ENCODE measurements at regions not wholly inside any gene's neighbourhood (a gene's known extent, or its start where the extent isn't known, plus 50 kb on each side); places are given as distances from the start of the nearest gene placed in this dataset.
"Not testable (repeated sequence)": the region's sequence is repeated elsewhere in the genome, so short reads cannot be mapped to it uniquely, and the experiment has no call there.

GRCh38 chr1:117314951-117315350 lies 52.3 kb upstream of the MAN1A2 start:
- H3K27ac ChIP-seq; DNase-seq; H3K4me3 ChIP-seq; H3K9me3 ChIP-seq; H3K27me3 ChIP-seq; intact Hi-C loops (cut with DNase I; ENCODE audit: low total_unique reads); H3K36me3 ChIP-seq; H3K4me1 ChIP-seq: not testable (repeated sequence)

GRCh38 chr1:117313555-117313954 lies 53.7 kb upstream of the MAN1A2 start:
- Histone ChIP-seq H3K36me3 (no peaks in the 10 kb centered on the region), H3K27me3 (no peaks in the 10 kb centered on the region)

GRCh38 chr1:117312453-117313138 lies 54.7 kb upstream of the MAN1A2 start:
- DNase-seq: no peak
- H3K4me1 ChIP-seq: no peaks in the 10 kb centered on the region
- H3K27me3 ChIP-seq: no peaks in the 10 kb centered on the region
- H3K36me3 ChIP-seq: no peaks in the 10 kb centered on the region
- H3K4me3 ChIP-seq: no peak overlapping the region
- H3K9me3 ChIP-seq: no peaks in the 10 kb centered on the region
- H3K27ac ChIP-seq: no peak overlapping the region
- intact Hi-C loops (cut with DNase I; ENCODE audit: low total_unique reads): no loop called here
- no peak for TF ChIP-seq POLR2A (IDR thresholded peaks at IDR 0.05)
- TF ChIP-seq, protein P1, sequence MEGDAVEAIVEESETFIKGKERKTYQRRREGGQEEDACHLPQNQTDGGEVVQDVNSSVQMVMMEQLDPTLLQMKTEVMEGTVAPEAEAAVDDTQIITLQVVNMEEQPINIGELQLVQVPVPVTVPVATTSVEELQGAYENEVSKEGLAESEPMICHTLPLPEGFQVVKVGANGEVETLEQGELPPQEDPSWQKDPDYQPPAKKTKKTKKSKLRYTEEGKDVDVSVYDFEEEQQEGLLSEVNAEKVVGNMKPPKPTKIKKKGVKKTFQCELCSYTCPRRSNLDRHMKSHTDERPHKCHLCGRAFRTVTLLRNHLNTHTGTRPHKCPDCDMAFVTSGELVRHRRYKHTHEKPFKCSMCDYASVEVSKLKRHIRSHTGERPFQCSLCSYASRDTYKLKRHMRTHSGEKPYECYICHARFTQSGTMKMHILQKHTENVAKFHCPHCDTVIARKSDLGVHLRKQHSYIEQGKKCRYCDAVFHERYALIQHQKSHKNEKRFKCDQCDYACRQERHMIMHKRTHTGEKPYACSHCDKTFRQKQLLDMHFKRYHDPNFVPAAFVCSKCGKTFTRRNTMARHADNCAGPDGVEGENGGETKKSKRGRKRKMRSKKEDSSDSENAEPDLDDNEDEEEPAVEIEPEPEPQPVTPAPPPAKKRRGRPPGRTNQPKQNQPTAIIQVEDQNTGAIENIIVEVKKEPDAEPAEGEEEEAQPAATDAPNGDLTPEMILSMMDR (IDR thresholded peaks at IDR 0.05): peak in 3 of 4 experiments; percentile 16 to 41 (median 34)

More at GRCh38 chr1:117313555-117313954, 53.7 kb upstream of the MAN1A2 start:
- TF ChIP-seq, protein P1 (IDR thresholded peaks at IDR 0.05): no peak
- no peak for TF ChIP-seq POLR2A (IDR thresholded peaks at IDR 0.05)
- DNase-seq: no peak
- Histone ChIP-seq H3K4me1 (no peaks in the 10 kb centered on the region), H3K9me3 (no peaks in the 10 kb centered on the region), H3K4me3 (no peak overlapping the region), H3K27ac (no peak overlapping the region)
- intact Hi-C loops (cut with DNase I; ENCODE audit: low total_unique reads): no loop called here

- H3K27ac ChIP-seq: no peak overlapping the region
- no peaks in the 10 kb centered on the region for H3K4me1 ChIP-seq
- TF ChIP-seq POLR2A (IDR thresholded peaks at IDR 0.05): no peak
- TF ChIP-seq, protein P1 (IDR thresholded peaks at IDR 0.05): no peak
- H3K4me3 ChIP-seq: no peak overlapping the region
- no peaks in the 10 kb centered on the region for H3K36me3 ChIP-seq
- no peak for DNase-seq
- intact Hi-C loops (cut with DNase I; ENCODE audit: low total_unique reads): no loop called here
- no peaks in the 10 kb centered on the region for H3K9me3 ChIP-seq
- no peaks in the 10 kb centered on the region for H3K27me3 ChIP-seq
These were observed 58.8 kb upstream of the MAN1A2 start for GRCh38 chr1:117308311-117308916.

DNA sequence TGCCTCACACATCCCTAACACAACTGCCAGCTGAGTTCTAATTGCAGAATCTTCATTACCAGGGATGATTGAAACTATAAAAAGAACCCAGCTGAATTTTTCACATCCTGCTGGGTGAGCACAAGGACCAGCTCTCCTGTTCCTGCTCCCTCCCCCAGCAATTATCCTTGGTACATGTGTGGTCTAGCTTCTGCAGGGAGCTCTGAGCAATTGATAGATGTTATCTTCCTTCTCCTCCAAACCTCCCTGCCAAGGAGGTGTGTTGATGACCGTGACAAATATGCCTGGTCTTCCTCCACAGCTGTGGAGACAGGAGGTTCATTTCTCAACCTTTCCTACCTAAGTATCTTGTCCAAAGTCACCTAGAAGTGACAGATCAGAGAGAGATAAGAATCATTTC lies 65.3 kb upstream of the MAN1A2 start:
- H3K4me3 ChIP-seq: no peak overlapping the region
- H3K4me1 ChIP-seq: no peaks in the 10 kb centered on the region
- TF ChIP-seq POLR2A (IDR thresholded peaks at IDR 0.05): no peak
- TF ChIP-seq, protein P1 (IDR thresholded peaks at IDR 0.05): no peak
- intact Hi-C loops (cut with DNase I; ENCODE audit: low total_unique reads): no loop called here
- no peaks in the 10 kb centered on the region for H3K36me3 ChIP-seq
- no peak for DNase-seq
- no peaks in the 10 kb centered on the region for H3K27me3 ChIP-seq
- no peak overlapping the region for H3K27ac ChIP-seq
- no peaks in the 10 kb centered on the region for H3K9me3 ChIP-seq

- H3K27me3 ChIP-seq; H3K9me3 ChIP-seq; DNase-seq; H3K4me1 ChIP-seq; intact Hi-C loops (cut with DNase I; ENCODE audit: low total_unique reads); H3K27ac ChIP-seq; H3K36me3 ChIP-seq; H3K4me3 ChIP-seq: not testable (repeated sequence)
These were observed 67.1 kb upstream of the MAN1A2 start for GRCh38 chr1:117300183-117300582.
